NCI-H2107 treated with DMSO at 0.1 percent for 48 hours (cell line): ENCODE measurements at regions not wholly inside any gene's neighbourhood (a gene's known extent, or its start where the extent isn't known, plus 50 kb on each side); places are given as distances from the start of the nearest gene placed in this dataset.

Experiments used
- DNase-seq: peaks from one replicate; lab custom pipeline; 2025; ENCODE audit not compliant: unreplicated experiment; lab: John Stamatoyannopoulos, UW

GRCh38 chr11:115556984-115557383 is 52.8 kb upstream of the CADM1 start:
- no peak for DNase-seq

GRCh38 chr11:115555336-115556090 is 51.3 kb upstream of the CADM1 start:
- DNase-seq, result no peak
